ENCODE measurements at regions not wholly inside any gene's neighbourhood (a gene's known extent, or its start where the extent isn't known, plus 50 kb on each side); places are given as distances from the start of the nearest gene placed in this dataset.

- Mint-ChIP-seq H3K27ac (no peak overlapping the region), H3K9me3 (no peaks in the 10 kb centered on the region), H3K4me1 (ENCODE audit: low read depth) (no peaks in the 10 kb centered on the region), H3K27me3 (peaks cover 2% of the 10 kb centered on the region), H3K36me3 (ENCODE audit: low read depth) (no peaks in the 10 kb centered on the region), H3K4me3 (no peak overlapping the region)
- intact Hi-C loops (cut with micrococcal nuclease) = no loop called here
- DNase-seq (no peak), ATAC-seq (no peak)
- CTCF ChIA-PET = no interaction called here
- TF ChIP-seq CTCF (IDR thresholded peaks at IDR 0.05) = no peak
- POLR2A ChIA-PET = no interaction called here
Observed at GRCh38 chr20:39165099-39165498, 203.0 kb downstream of the DHX35 start.

- Mint-ChIP-seq H3K27ac (no peak overlapping the region), H3K27me3 (peaks cover 2% of the 10 kb centered on the region), H3K9me3 (no peaks in the 10 kb centered on the region), H3K36me3 (ENCODE audit: low read depth) (no peaks in the 10 kb centered on the region), H3K4me1 (ENCODE audit: low read depth) (no peaks in the 10 kb centered on the region), H3K4me3 (no peak overlapping the region)
- POLR2A ChIA-PET = no interaction called here
- intact Hi-C loops (cut with micrococcal nuclease) = no loop called here
- no peak for TF ChIP-seq CTCF (IDR thresholded peaks at IDR 0.05)
- ATAC-seq (no peak), DNase-seq (no peak)
- CTCF ChIA-PET = no interaction called here
Observed at GRCh38 chr20:39164642-39165041, 202.5 kb downstream of the DHX35 start.

- Mint-ChIP-seq H3K4me1 (ENCODE audit: low read depth) (no peaks in the 10 kb centered on the region), H3K9me3 (no peaks in the 10 kb centered on the region), H3K36me3 (ENCODE audit: low read depth) (no peaks in the 10 kb centered on the region), H3K4me3 (no peak overlapping the region), H3K27ac (no peak overlapping the region), H3K27me3 (no peaks in the 10 kb centered on the region)
- POLR2A ChIA-PET = interaction anchor here (0.5 kb wide), 1 partner anchor 36 kb away, joined by 3 read pairs; no protein-coding TSS in a partner anchor
- intact Hi-C loops (cut with micrococcal nuclease) = no loop called here
- no peak for TF ChIP-seq CTCF (IDR thresholded peaks at IDR 0.05)
- CTCF ChIA-PET = no interaction called here
- no peak for ATAC-seq
- no peak for DNase-seq
Observed at GRCh38 chr20:39163993-39164392, 201.8 kb downstream of the DHX35 start.

GRCh38 chr20:39161900-39162299 is 199.8 kb downstream of the DHX35 start:
- Mint-ChIP-seq H3K4me3 (no peak overlapping the region), H3K4me1 (ENCODE audit: low read depth) (no peaks in the 10 kb centered on the region), H3K36me3 (ENCODE audit: low read depth) (no peaks in the 10 kb centered on the region), H3K27ac (no peak overlapping the region), H3K27me3 (peaks cover 6% of the 10 kb centered on the region), H3K9me3 (no peaks in the 10 kb centered on the region)
- DNase-seq (no peak), ATAC-seq (no peak)
- CTCF ChIA-PET = no interaction called here
- TF ChIP-seq CTCF (IDR thresholded peaks at IDR 0.05) = no peak
- intact Hi-C loops (cut with micrococcal nuclease) = no loop called here
- POLR2A ChIA-PET = no interaction called here

GRCh38 chr20:39155971-39156370 is 193.8 kb downstream of the DHX35 start:
- TF ChIP-seq CTCF (IDR thresholded peaks at IDR 0.05) = no peak
- no peaks in the 10 kb centered on the region for H3K9me3 Mint-ChIP-seq
- intact Hi-C loops (cut with micrococcal nuclease) = no loop called here
- ATAC-seq (no peak), DNase-seq (no peak)
- CTCF ChIA-PET = no interaction called here
- no peaks in the 10 kb centered on the region for H3K4me1 Mint-ChIP-seq (ENCODE audit: low read depth)
- H3K4me3 Mint-ChIP-seq = no peak overlapping the region
- POLR2A ChIA-PET = no interaction called here
- H3K27ac Mint-ChIP-seq = no peak overlapping the region
- H3K27me3 Mint-ChIP-seq = peaks cover 13% of the 10 kb centered on the region
- H3K36me3 Mint-ChIP-seq (ENCODE audit: low read depth) = no peaks in the 10 kb centered on the region

Data from activated CD8-positive, alpha-beta T cell treated with anti-CD3 and anti-CD28 coated beads for 36 hours (primary cell).